Loucy (cell line): ENCODE measurements at regions not wholly inside any gene's neighbourhood (a gene's known extent, or its start where the extent isn't known, plus 50 kb on each side); places are given as distances from the start of the nearest gene placed in this dataset.

Experiments used
- CTCF ChIP-seq: fragments of 200-600 bp; sonication (generic); conservative IDR thresholded peaks from 2 replicates; pipeline ENCODE4 v1.5.1; 2014; ENCODE audit warnings: mild to moderate bottlenecking, antibody characterized with exemption, low read length
- EZH2phosphoT487 ChIP-seq: fragments of 200-600 bp; IDR thresholded peaks from 2 replicates; pipeline ENCODE4 v1.6.1; 2018; ENCODE audit warnings: antibody characterized with exemption, mild to moderate bottlenecking, moderate library complexity, borderline replicate concordance

- TF ChIP-seq CTCF = no peak
- no peak for TF ChIP-seq EZH2phosphoT487
Observed at GRCh38 chr6:21461844-21462518, 131.6 kb upstream of the SOX4 start.
